Fibroblast of mammary gland (primary cell): ENCODE measurements at regions not wholly inside any gene's neighbourhood (a gene's known extent, or its start where the extent isn't known, plus 50 kb on each side); places are given as distances from the start of the nearest gene placed in this dataset.
A peak's percentile ranks its signal among the peaks of the same experiment; 100 is the strongest.
"Not testable (repeated sequence)": the region's sequence is repeated elsewhere in the genome, so short reads cannot be mapped to it uniquely, and the experiment has no call there.

Experiments used
- DNase-seq: peaks from one replicate; pipeline ENCODE4 v3.0.0-alpha.2; 2010; ENCODE audit warnings: low read depth
- H3K4me3 ChIP-seq: 2 replicates; pipeline ENCODE4 v1.5.1; 2011; ENCODE audit warnings: low read depth, mild to moderate bottlenecking, low read length, moderate library complexity; ENCODE audit not compliant: control insufficient read depth
- TF ChIP-seq, protein P1 (sequence below): conservative IDR thresholded peaks from 2 replicates; pipeline ENCODE4 v1.5.1; 2011; ENCODE audit warnings: low read depth, low read length, inconsistent platforms; ENCODE audit not compliant: control insufficient read depth, insufficient read depth

DNA sequence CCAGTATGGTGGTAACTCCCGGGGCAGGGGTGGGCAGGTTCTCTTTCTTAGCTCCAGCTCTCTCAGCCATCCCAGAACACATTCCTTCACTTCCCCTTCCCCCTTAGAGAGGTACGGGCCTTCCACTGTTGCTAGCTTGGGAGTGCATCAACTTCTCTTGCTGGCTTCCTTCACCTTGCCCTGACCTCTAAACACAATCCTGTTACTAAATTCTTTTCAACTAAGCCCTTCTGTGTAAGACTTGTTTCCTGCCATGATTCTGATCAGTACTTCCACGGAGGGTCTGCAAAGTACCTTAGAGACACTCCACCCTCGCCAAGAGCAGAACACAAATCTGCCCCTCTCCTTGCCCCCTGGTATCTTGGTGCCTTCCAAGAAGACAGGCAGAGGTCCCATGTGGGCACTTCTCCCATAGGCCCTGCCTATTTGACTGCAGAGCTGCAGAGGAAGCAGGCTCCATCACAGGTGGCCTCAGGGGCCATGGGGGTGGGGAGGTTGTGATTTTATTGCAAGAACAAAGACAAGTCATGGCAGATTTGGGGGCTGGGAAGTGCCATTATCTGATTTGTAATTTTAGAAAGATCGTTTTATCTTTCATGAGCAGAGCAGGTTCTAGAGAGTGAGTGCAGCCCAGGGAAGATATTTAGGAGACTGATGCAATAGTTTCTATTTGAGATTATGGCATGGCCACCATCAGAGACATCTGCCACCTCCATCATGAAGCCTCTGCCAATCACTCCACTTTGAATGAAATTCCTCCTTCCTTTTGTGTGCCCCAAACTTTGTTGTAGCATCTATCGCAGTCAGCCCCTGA lies 182.5 kb upstream of the JUN start:
- TF ChIP-seq, protein P1, sequence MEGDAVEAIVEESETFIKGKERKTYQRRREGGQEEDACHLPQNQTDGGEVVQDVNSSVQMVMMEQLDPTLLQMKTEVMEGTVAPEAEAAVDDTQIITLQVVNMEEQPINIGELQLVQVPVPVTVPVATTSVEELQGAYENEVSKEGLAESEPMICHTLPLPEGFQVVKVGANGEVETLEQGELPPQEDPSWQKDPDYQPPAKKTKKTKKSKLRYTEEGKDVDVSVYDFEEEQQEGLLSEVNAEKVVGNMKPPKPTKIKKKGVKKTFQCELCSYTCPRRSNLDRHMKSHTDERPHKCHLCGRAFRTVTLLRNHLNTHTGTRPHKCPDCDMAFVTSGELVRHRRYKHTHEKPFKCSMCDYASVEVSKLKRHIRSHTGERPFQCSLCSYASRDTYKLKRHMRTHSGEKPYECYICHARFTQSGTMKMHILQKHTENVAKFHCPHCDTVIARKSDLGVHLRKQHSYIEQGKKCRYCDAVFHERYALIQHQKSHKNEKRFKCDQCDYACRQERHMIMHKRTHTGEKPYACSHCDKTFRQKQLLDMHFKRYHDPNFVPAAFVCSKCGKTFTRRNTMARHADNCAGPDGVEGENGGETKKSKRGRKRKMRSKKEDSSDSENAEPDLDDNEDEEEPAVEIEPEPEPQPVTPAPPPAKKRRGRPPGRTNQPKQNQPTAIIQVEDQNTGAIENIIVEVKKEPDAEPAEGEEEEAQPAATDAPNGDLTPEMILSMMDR: no peak
- DNase-seq: no peak
- H3K4me3 ChIP-seq: no peak overlapping the region

DNA sequence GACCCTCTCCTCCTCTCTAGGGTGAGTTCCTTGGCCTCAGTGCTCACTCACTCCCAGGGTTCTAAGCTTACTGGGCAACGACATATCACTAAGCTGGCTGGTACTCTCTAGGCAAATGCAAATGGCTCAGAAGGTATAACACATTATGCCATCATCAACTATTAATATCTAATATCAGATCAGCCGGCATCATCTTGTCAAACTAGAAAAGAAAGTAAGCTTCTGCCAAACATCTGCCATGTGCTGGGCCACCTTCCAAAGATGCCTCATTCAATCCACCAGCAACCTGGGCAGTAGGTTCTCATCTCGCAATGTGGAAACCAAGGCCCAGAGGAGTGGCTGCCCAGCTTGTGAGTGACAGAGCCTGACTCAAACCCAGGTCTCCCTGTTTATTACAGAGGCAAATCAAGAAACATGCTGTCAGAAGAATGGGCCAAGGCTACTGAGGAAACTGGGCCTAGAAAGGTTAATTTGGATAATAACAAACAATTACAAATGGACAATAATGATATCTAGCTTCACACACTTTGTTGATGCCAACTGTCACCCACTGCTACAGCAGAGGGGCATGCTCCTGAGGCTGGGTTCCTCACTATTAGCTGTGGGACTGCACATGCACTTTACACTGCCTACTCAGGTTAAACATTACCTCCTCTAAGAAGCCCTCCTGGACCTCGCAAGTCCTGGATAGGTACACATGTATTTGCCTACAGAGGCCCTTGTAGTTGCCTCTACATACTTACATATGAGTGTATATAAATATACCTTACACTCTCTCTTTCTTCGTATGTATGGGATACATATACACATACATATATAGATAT lies 183.3 kb upstream of the JUN start:
- no peak for DNase-seq
- TF ChIP-seq, protein P1: no peak

DNA sequence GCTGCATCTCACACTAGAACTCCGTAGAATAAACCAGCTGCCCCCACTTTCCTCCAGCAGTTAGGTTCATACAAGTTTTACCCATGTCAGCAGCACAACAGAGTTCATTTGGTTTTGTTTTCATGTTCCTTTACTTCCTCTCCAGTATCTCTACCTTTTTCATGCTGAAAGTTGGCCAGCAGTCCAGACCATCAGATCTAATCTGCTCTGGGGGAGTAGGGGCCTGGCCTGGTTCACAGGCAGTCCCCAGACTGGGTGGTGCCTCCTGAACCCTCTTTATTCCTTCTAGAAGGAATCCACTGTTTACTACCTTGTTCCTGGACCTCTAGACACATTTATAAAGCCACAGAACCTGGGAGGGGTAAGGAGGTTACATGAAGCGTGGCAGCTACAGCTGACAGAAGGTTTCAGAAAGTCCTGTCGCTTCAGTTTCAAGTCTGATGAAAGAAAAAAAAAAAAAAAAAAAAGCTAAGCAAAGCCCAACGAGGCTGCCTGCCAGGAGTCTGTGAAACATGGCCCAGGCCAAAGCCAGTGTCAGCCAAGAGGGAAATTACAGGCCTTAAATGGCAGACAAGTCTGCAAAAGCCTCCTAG lies 184.6 kb upstream of the JUN start:
- peak; percentile 72 for DNase-seq
- TF ChIP-seq, protein P1: no peak
- H3K4me3 ChIP-seq: no peak overlapping the region

More for the DNA sequence above, 183.3 kb upstream of the JUN start:
- no peak overlapping the region for H3K4me3 ChIP-seq

DNA sequence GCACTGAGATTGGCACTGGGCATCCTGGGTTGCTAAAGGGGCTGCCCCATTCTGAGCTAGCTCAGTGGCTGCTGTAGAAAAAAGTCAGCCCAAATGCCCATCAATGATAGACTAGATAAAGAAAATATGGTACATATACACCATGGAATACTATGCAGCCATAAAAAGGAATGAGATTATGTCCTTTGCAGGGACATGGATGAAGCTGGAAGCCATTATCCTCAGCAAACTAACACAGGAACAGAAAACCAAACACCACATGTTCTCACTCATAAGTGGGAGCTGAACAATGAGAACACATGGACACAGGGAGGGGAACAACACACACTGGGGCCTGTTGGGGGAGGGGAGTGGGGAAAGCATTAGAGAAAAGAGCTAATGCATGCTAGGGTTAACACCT lies 185.3 kb upstream of the JUN start:
- not testable (repeated sequence) for H3K4me3 ChIP-seq, DNase-seq

DNA sequence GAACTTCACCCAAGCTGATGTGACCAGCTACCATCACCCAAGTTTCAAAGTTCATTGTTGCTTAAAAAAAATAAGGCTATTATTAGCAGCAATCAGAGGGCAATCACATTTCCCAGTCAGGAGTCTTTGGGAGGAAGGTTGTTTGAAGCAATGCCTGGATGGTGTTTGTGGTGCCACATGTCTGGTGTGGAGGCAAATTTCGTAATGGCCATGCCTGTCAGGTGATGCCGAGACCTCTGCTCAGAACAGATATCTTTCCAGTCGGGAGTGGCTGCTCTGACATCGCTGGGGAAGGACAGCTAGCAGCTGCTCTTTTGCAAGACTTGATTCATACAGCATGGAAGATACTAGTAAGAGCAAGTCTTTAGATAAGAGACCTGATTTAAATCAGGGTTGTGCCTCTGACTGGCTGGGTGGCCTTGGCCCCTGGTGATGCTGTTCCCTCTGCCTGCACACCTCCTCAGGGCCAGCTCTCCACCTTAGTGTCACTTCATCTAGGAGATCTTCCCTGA lies 187.8 kb upstream of the JUN start:
- no peak overlapping the region for H3K4me3 ChIP-seq
- TF ChIP-seq, protein P1: no peak
- DNase-seq: peak; percentile 53

DNA sequence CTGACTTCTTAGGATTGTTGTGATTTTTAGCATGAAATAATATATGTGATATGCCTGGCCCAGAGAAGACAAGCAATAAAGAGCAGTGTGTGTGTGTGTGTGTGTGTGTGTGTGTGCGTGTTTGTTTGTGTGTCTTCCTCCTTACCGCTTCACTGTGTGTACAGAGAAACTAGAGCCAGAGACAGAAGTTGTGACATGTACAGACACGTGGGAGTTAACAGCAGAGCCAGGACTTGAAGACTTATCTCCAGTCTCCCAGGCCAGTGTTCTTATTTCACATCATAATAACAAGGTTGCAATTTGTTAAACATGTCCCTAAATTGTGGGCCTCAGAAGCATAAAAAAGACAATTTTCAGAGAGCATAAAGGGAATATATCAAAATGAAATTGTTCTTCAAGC lies 192.0 kb upstream of the JUN start:
- no peak overlapping the region for H3K4me3 ChIP-seq
- TF ChIP-seq, protein P1: no peak
- no peak for DNase-seq

DNA sequence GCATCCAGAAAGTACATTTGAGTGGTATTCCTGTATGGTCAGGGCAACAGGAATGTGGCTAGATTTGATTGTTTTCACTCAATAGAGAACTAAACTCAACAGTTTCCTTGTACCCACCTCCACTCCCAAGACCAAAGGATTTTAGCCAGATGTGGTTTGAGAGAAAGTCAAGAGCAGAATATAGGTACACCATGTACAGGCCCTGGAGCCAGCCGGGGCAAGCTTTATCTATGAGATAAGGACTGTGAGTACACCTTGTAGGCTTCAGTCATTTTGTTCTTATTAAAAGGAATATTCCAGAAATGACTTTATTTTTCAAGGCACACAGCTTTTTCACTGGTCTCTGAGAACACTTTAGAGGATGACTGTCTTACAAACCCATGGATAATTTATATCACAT lies 192.4 kb upstream of the JUN start:
- DNase-seq: no peak
- TF ChIP-seq, protein P1: no peak
- no peak overlapping the region for H3K4me3 ChIP-seq
